HCT116 (cell line): ENCODE measurements at regions not wholly inside any gene's neighbourhood (a gene's known extent, or its start where the extent isn't known, plus 50 kb on each side); places are given as distances from the start of the nearest gene placed in this dataset.

Experiments used
- ATAC-seq: fragments of 200-7000 bp; cut with Tn5 transposase; 2 replicates; pipeline ENCODE4 v1.9.1; 2020; ENCODE audit warnings: mild to moderate bottlenecking, moderate library complexity
- BruUV-seq: library from RNA; stranded (reverse); fragments of 400-500 nt; replicated peaks from 2 replicates; lab custom pipeline; 2021; lab: Mats Ljungman, UMichigan
- CTCF ChIA-PET: fragments of 300-600 bp; sonication (Branson Sonifier 250); formaldehyde crosslinking; loops from one replicate; lab custom pipeline; 2021; ENCODE audit warnings: antibody characterized with exemption; lab: Charles Lee
- POLR2A ChIA-PET: fragments of 300-600, 350-600 bp; sonication (Branson Sonifier 250); formaldehyde crosslinking; loops from one replicate; lab custom pipeline; 2021; ENCODE audit warnings: antibody characterized with exemption; lab: Charles Lee
- RAD21 ChIA-PET, 2 experiments: fragments of 300-600 bp; sonication (Branson Sonifier 250); formaldehyde crosslinking; loops; one replicate each; lab custom pipeline; 2023; ENCODE audit warnings: low total read pairs in 2 of 2; ENCODE audit not compliant: uncharacterized antibody in 2 of 2, unreplicated experiment in 2 of 2, low non-redundant PET in 1 of 2; lab: Charles Lee
- DNase-seq: peaks from one replicate; pipeline ENCODE4 v3.0.0-alpha.2; 2010; ENCODE audit warnings: low read depth, low spot score
- H2AFZ ChIP-seq: fragments of 200-600 bp; shearing (Covaris generic), sonication (generic); 2 replicates; pipeline ENCODE4 v1.6.1; 2017; ENCODE audit warnings: low read depth, mixed run types, mixed read lengths, antibody characterized with exemption, low read length; ENCODE audit not compliant: poor library complexity, severe bottlenecking
- H3K27ac ChIP-seq: 2 replicates; pipeline ENCODE4 v1.5.1; 2012; ENCODE audit warnings: low read depth, low read length
- H3K27me3 ChIP-seq: fragments of 200-600 bp; sonication (generic); 2 replicates; pipeline ENCODE4 v1.6.1; 2016; ENCODE audit warnings: mixed run types, low read length, mixed read lengths; ENCODE audit not compliant: insufficient read depth
- H3K36me3 ChIP-seq, 2 experiments: fragments of 200-500 bp in 1 of 2; fragments of 200-600 bp in 1 of 2; sonication (Bioruptor generic) in 1 of 2; sonication (generic) in 1 of 2; 2 replicates each; pipeline versions ENCODE4 v1.5.1 to v1.6.1; 2014 to 2016; ENCODE audit warnings: low read length in 2 of 2, inconsistent platforms in 1 of 2, mixed read lengths in 1 of 2, mixed run types in 1 of 2; ENCODE audit not compliant: insufficient read depth in 2 of 2, control insufficient read depth in 1 of 2
- H3K4me1 ChIP-seq, 2 experiments: fragments of 200-600 bp in 1 of 2; sonication (generic) in 1 of 2; 2 replicates each; pipeline versions ENCODE4 v1.5.1 to v1.6.1; 2012 to 2017; ENCODE audit warnings: low read length in 2 of 2, inconsistent platforms in 1 of 2, mild to moderate bottlenecking in 1 of 2, mixed read lengths in 1 of 2, mixed run types in 1 of 2, moderate library complexity in 1 of 2; ENCODE audit not compliant: insufficient read depth in 2 of 2, control insufficient read depth in 1 of 2
- H3K4me2 ChIP-seq: fragments of 200-600 bp; sonication (generic); 2 replicates; pipeline ENCODE4 v1.6.1; 2017; ENCODE audit warnings: mixed run types, low read length, mixed read lengths
- H3K4me3 ChIP-seq, 2 experiments: fragments of 200-600 bp in 1 of 2; sonication (generic) in 1 of 2; replicated peaks in 1 of 2; 2 replicates each; pipeline ENCODE4 v1.5.1; 2011 to 2016; ENCODE audit warnings: low read length in 2 of 2, control low read depth in 1 of 2, low read depth in 1 of 2, mild to moderate bottlenecking in 1 of 2, mixed read lengths in 1 of 2, mixed run types in 1 of 2
- H3K79me2 ChIP-seq: fragments of 200-600 bp; sonication (generic); 2 replicates; pipeline ENCODE4 v1.6.1; 2017; ENCODE audit warnings: mild to moderate bottlenecking, mixed run types, low read length, moderate library complexity, mixed read lengths; ENCODE audit not compliant: insufficient read depth
- H3K9ac ChIP-seq: fragments of 200-600 bp; sonication (generic); 2 replicates; pipeline ENCODE4 v1.6.1; 2016; ENCODE audit warnings: low read length, mixed read lengths
- H3K9me2 ChIP-seq: fragments of 200-600 bp; sonication (generic), shearing (Covaris generic); 2 replicates; pipeline ENCODE4 v1.6.1; 2017; ENCODE audit warnings: mixed run types, mild to moderate bottlenecking, moderate library complexity; ENCODE audit not compliant: insufficient read depth
- H3K9me3 ChIP-seq, 2 experiments: fragments of 200-500 bp in 1 of 2; fragments of 200-600 bp in 1 of 2; sonication (Bioruptor generic) in 1 of 2; sonication (generic) in 1 of 2; 2 replicates each; pipeline ENCODE4 v1.6.1; 2014 to 2017; ENCODE audit warnings: low read length in 2 of 2, mixed read lengths in 2 of 2, inconsistent platforms in 1 of 2, low read depth in 1 of 2, mild to moderate bottlenecking in 1 of 2, mixed run types in 1 of 2, moderate library complexity in 1 of 2; ENCODE audit not compliant: control insufficient read depth in 1 of 2, insufficient read depth in 1 of 2
- H4K20me1 ChIP-seq: fragments of 200-600 bp; sonication (generic), shearing (Covaris generic); 2 replicates; pipeline ENCODE4 v1.6.1; 2017; ENCODE audit warnings: mixed run types, mild to moderate bottlenecking, moderate library complexity; ENCODE audit not compliant: insufficient read depth
- CEBPB ChIP-seq: IDR thresholded peaks from 2 replicates; pipeline ENCODE4 v1.6.1; 2012; ENCODE audit warnings: low read depth
- CTCF ChIP-seq, 3 experiments: fragments of 200-600 bp in 1 of 3; sonication (generic) in 1 of 3; IDR thresholded peaks in 2 of 3; conservative IDR thresholded peaks in 1 of 3; 2 replicates each; pipeline ENCODE4 v1.5.1; 2012 to 2017; ENCODE audit warnings: low read depth in 2 of 3, low read length in 2 of 3, antibody characterized with exemption in 1 of 3, borderline replicate concordance in 1 of 3, control low read depth in 1 of 3, mild to moderate bottlenecking in 1 of 3, mixed read lengths in 1 of 3, mixed run types in 1 of 3, moderate library complexity in 1 of 3; ENCODE audit not compliant: insufficient read depth in 1 of 3
- EGR1 ChIP-seq: IDR thresholded peaks from 2 replicates; pipeline ENCODE4 v1.6.1; 2012; ENCODE audit warnings: low read depth
- ELF1 ChIP-seq: IDR thresholded peaks from 2 replicates; pipeline ENCODE4 v1.6.1; 2012; ENCODE audit warnings: low read depth, borderline replicate concordance
- SIN3A ChIP-seq: IDR thresholded peaks from 2 replicates; pipeline ENCODE4 v1.6.1; 2012; ENCODE audit warnings: low read depth
- intact Hi-C: fragments of 100-400 bp; cut with micrococcal nuclease; formaldehyde crosslinking; loops from 2 replicates; pipeline ENCODE4 v1.10.0; 2022
- TF ChIP-seq, protein P1 (sequence below): IDR thresholded peaks from 2 replicates; pipeline ENCODE4 v1.6.1; 2012

DNA sequence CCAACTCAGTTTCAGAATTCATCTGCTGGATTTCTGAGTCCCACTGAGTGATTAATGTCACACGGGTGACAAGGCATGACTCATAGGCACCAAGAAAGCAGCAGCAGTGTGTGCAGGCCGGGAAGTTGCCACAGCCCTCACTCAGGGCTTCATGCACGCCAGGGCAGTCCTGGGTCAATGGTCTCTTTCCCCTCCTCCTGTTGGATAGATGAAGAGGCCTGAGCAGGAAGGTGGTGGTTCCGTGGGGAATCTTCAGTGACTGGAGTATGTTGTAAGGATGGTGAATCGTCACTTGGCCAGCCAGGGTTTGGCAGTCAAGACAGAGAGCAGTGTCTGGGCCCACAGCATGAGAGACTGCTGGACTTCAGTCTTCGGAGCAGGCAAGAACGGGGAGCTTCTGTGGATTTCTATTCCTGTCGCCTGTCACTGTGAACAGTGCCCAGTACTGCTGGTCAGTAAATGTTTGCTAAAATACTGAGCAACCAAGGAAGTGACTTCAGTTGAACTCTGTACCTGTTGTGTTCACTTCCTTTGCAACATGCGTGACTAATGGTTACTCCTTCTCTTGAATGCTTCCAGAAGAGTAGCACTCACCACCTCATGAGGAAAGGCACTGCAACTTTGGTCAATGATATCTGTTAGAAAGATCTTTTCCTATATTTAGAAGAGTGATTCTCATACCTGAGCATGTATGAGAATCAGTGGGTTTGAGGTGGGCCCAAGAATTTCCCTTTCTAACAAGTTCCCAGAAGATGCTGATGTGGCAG, 62.0 kb upstream of the CD93 start (continued):
- TF ChIP-seq CTCF (IDR thresholded peaks at IDR 0.05 in 2 of 3, conservative IDR thresholded peaks at IDR 0.05 in 1 of 3; ENCODE audit: borderline replicate concordance in 1 of 3, insufficient read depth in 1 of 3, low read depth in 2 of 3, low read length in 2 of 3), result no peak
- no peak for TF ChIP-seq ELF1
- TF ChIP-seq CEBPB, result peak; percentile 68
- TF ChIP-seq, protein P1, sequence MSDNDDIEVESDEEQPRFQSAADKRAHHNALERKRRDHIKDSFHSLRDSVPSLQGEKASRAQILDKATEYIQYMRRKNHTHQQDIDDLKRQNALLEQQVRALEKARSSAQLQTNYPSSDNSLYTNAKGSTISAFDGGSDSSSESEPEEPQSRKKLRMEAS, result peak; percentile 38

DNA sequence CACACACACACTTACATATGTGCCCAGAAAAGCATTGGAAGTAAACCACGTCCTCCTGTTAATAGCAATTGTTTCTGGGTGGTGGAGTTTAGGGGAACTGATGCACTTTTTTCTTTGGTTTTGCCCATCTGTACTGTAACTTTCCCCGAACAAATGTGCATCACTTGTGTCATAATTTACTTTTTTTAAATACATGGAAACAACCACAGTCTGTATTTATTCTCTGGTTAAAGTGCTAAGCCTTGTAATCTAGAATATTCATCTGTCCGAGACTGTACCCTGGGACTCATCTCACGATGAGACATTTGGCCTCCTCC, 61.5 kb upstream of the CD93 start:
- Histone ChIP-seq H2AFZ (peak overlapping the region; percentile 86), H3K4me3 (peak overlapping the region in 1 of 2 experiments; percentile 52; a peak in 2 of 4 replicates)
- POLR2A ChIA-PET, result interaction anchor here (1.2 to 1.4 kb wide), 2 partner anchors 9 to 13 kb away, joined by 3 to 4 read pairs; no protein-coding TSS in a partner anchor

More for the DNA sequence above, 61.5 kb upstream of the CD93 start:
- H3K4me2 ChIP-seq, result peak overlapping the region; percentile 92
- no TSS peak for BruUV-seq
- ChIA-PET RAD21 (no interaction called here), CTCF (no interaction called here)
- H3K9me3 ChIP-seq, result no peaks in the 10 kb centered on the region
- no peaks in the 10 kb centered on the region for H3K36me3 ChIP-seq
- H3K4me1 ChIP-seq, result peaks cover 27 to 85% of the 10 kb centered on the region in 2 experiments
- no peaks in the 10 kb centered on the region for H3K79me2 ChIP-seq
- peak overlapping the region; percentile 33; the same call in 1 of the 2 replicates for H3K27ac ChIP-seq
- intact Hi-C loops, result loop anchor here (10.0 kb wide), 1 partner anchor 207 kb away; the partner anchor contains the start of gene NXT1
- no peaks in the 10 kb centered on the region for H4K20me1 ChIP-seq
- no peak for DNase-seq
- no peak for ATAC-seq
- H3K9me2 ChIP-seq, result no peaks in the 10 kb centered on the region
- H3K27me3 ChIP-seq, result no peaks in the 10 kb centered on the region
- 0 out of 2 replicates have a peak, but pooled peaks have one; percentile 23 for TF ChIP-seq SIN3A
- no peak for TF ChIP-seq EGR1
- TF ChIP-seq, all 23 proteins: peak for 1
- peak overlapping the region; percentile 65 for H3K9ac ChIP-seq
